GM18951 (cell line): ENCODE measurements at regions not wholly inside any gene's neighbourhood (a gene's known extent, or its start where the extent isn't known, plus 50 kb on each side); places are given as distances from the start of the nearest gene placed in this dataset.

ENCODE experiments used
- POLR2A ChIP-seq: IDR thresholded peaks from 4 replicates; pipeline ENCODE4 v1.6.1; 2011; ENCODE audit warnings: mild to moderate bottlenecking; ENCODE audit not compliant: insufficient read length, insufficient read depth; ENCODE audit errors: extremely low read depth
- in situ Hi-C: fragments of 300-500 bp; cut with MboI; formaldehyde crosslinking; loops from one replicate; pipeline ENCODE4 v1.12.0; 2022; ENCODE audit warnings: low sequenced_read_pairs, mixed read lengths, inconsistent platforms; ENCODE audit not compliant: unreplicated experiment

GRCh38 chr6:147738516-147739162 is 230.1 kb downstream of the SAMD5 start:
- no peak for TF ChIP-seq POLR2A
- in situ Hi-C loops: no loop called here

DNA sequence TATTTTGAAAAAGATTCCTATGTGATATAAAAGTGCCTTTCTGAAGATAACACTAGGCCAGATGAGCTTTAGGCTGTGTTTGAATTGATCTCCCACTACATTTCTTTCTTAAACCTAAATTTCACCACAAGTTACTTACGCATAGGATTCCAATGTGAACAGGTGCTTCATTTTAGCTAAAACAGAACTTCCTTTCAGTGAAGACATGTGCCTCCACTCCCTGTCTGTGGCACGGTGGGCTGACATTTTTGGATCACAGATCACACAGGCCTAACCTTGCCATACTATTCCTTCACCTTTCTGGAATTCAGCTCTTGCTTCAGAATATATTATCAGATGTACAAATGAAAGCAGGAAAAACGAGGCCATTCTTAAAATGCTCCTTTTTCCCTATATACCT is 231.8 kb downstream of the SAMD5 start:
- no peak for TF ChIP-seq POLR2A
- in situ Hi-C loops: no loop called here

DNA sequence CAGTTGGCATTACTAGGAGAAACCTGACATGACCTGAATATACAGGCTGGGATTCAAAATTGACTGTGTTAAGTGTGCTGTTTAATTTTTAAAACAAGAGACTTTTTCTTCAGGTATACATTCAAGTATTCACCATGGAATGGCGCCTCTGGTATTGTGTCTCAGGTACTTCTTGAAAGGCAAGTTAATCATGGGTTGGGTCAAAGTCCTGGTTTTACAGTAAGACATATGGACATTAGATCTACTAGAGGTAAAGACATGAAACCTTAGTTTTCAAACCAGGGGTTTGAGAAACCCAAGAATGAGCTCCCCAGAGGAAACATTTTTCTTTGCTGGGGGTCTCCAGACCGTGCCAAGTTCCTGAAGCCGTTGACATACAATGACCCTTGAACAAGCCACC is 232.4 kb downstream of the SAMD5 start:
- no peak for TF ChIP-seq POLR2A
- in situ Hi-C loops: no loop called here

- in situ Hi-C loops: no loop called here
- no peak for TF ChIP-seq POLR2A
Measured at GRCh38 chr6:147741389-147741788, 232.9 kb downstream of the SAMD5 start.

GRCh38 chr6:147742440-147742839 is 233.9 kb downstream of the SAMD5 start:
- in situ Hi-C loops: no loop called here
- no peak for TF ChIP-seq POLR2A

DNA sequence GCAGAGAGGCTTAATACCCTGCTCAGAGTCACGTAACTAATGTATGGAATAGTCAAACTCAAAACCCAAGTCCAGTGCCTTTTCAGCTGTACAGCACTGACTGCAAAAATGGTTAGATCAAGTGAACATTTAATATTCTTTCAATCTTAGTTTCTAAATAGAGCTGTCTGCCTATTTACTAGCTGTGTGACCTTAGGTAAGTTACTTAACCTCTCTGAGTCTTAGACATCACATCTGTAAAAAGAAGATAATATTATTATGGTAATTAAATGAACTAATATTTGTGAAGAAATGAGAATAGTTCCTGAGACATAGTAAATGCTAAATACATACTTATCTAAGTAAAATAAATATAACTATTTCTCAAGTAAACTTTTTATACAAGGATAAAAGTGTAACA is 235.5 kb downstream of the SAMD5 start:
- in situ Hi-C loops: no loop called here
- no peak for TF ChIP-seq POLR2A

GRCh38 chr6:147749331-147749730 is 240.8 kb downstream of the SAMD5 start:
- TF ChIP-seq POLR2A: no peak
- in situ Hi-C loops: no loop called here

DNA sequence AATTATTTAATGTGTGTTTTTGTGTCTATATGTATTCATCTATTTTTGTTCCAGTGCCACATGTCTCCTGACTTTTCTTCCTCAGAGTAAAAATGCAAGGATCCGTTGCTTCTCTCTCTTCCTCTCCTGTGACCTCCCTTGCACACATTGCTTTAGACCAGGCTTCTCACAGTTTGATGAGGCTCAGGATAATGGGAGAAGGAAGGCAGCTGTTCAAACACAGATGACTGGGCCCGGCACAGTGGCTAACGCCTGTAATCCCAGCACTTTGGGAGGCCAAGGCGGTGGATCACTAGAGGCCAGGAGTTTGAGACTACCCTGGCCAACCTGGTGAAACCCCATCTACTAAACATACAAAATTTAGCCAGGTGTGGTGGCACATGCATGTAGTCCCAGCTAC is 241.9 kb downstream of the SAMD5 start:
- in situ Hi-C loops: no loop called here
- TF ChIP-seq POLR2A: no peak

- TF ChIP-seq POLR2A: no peak
- in situ Hi-C loops: no loop called here
Measured at GRCh38 chr6:147751232-147751631, 242.7 kb downstream of the SAMD5 start.

DNA sequence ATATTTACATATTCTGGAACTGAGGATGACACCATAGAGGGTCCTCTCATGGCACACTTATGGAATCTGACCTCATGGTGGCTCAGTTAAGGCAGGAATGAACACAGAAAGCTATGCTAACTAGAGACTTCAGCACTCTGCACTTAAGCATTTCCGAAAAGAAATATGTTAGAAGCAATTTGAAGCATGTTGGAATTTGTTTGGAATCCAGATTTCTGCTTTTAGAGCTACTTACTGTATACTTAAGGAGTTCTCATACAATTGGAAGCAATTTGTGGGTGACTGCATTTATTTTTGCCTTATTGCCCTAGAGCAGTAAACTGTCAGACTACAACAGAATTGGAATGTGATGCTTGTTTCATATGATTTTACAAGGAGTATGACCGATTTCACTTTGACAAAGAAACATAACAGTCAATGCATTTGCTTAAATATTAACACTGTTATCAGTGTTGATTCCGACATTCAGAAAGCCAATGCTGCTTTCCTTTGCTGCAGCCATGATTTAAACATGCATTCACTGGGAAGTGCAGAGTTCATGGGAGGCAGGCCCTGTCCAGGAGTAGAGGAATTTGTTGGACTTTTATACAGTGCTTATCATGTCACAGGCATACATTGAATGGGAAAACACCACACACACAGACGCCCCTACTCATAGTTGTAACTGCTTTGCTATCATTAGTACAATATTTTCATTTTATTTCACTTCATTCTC is 244.4 kb downstream of the SAMD5 start:
- in situ Hi-C loops: no loop called here

DNA sequence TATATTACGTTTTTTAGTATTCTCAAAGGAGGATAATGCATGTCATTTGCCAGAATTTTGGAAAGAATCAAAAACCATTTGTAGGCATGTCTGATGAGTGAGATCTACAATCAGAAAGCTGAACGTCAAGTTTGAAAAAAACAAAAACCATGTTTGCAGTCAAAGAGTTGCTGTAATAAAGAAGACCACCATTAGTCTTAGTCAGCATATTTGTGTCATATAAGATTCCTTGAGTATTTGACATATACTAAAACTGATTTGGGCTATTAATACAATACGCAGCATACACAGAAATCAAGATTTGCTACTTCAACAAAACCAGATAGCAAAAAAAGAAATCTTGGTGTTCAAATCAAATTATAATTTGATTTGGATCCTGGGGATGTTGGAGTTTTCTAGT is 247.5 kb downstream of the SAMD5 start:
- in situ Hi-C loops: no loop called here
- TF ChIP-seq POLR2A: no peak

More for the DNA sequence above, 244.4 kb downstream of the SAMD5 start:
- no peak for TF ChIP-seq POLR2A

DNA sequence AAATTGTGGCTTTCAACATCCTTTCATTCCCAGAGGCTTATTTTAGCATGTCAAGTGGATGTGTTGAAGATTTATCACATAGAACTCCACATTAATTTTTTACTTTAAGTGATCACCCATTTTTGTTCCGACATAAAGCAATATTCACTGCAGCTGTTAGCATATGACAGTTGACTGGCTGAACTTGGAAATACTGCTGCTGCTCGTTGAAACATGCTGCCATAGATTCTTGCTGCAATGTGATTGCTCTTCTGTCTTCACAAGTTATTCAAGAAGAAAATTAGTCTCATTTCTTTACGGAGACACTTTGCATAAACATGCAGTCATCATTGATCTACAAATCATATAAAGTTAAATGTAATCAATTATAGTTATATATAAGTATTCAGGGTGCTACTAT is 248.4 kb downstream of the SAMD5 start:
- TF ChIP-seq POLR2A: no peak
- in situ Hi-C loops: no loop called here

GRCh38 chr6:147757291-147757690 is 248.8 kb downstream of the SAMD5 start:
- no peak for TF ChIP-seq POLR2A
- in situ Hi-C loops: no loop called here

- in situ Hi-C loops: no loop called here
- TF ChIP-seq POLR2A: no peak
Measured at GRCh38 chr6:147758303-147758702, 249.8 kb downstream of the SAMD5 start.
